Lung (tissue), 11 donors: ENCODE measurements at regions not wholly inside any gene's neighbourhood (a gene's known extent, or its start where the extent isn't known, plus 50 kb on each side); places are given as distances from the start of the nearest gene placed in this dataset.

Experiments
- ATAC-seq: fragments of 200-7000 bp; cut with Tn5 transposase; one replicate; pipeline ENCODE4 v1.9.1; 2020; ENCODE audit warnings: moderate number of reproducible peaks; ENCODE audit not compliant: insufficient read depth, low FRiP score
- DNase-seq, 3 donors: peaks; one replicate each; pipeline ENCODE4 v3.0.0-alpha.2; 2013 to 2017
- H3K27ac ChIP-seq, 2 donors: one replicate each; pipeline ENCODE4 v1.5.1; 2013; ENCODE audit warnings: mild to moderate bottlenecking in 2 of 2, moderate library complexity in 2 of 2, control low read depth in 1 of 2, inconsistent platforms in 1 of 2, low read depth in 1 of 2, low read length in 1 of 2
- H3K27me3 ChIP-seq, 3 donors: one replicate each; pipeline ENCODE4 v1.5.1; 2013; ENCODE audit warnings: low read length in 2 of 3; ENCODE audit not compliant: control insufficient read depth in 3 of 3, insufficient read depth in 3 of 3
- H3K36me3 ChIP-seq, 4 donors: one replicate each; pipeline ENCODE4 v1.5.1; 2013; ENCODE audit warnings: low read length in 4 of 4, mild to moderate bottlenecking in 1 of 4, moderate library complexity in 1 of 4; ENCODE audit not compliant: control insufficient read depth in 4 of 4, insufficient read depth in 4 of 4
- H3K4me1 ChIP-seq, 5 donors: one replicate each; pipeline ENCODE4 v1.5.1; 2013; ENCODE audit warnings: low read length in 5 of 5, mild to moderate bottlenecking in 2 of 5, moderate library complexity in 1 of 5; ENCODE audit not compliant: control insufficient read depth in 5 of 5, insufficient read depth in 5 of 5
- H3K4me3 ChIP-seq: one replicate; pipeline ENCODE4 v1.5.1; 2013; ENCODE audit warnings: mild to moderate bottlenecking, control low read depth, moderate library complexity
- H3K9ac ChIP-seq, 2 donors: one replicate each; pipeline ENCODE4 v1.5.1; 2013; ENCODE audit warnings: low read length in 2 of 2, control low read depth in 1 of 2; ENCODE audit not compliant: insufficient read depth in 1 of 2
- H3K9me3 ChIP-seq, 4 donors: one replicate each; pipeline ENCODE4 v1.5.1; 2013; ENCODE audit warnings: low read length in 3 of 4, mild to moderate bottlenecking in 1 of 4, moderate library complexity in 1 of 4; ENCODE audit not compliant: control insufficient read depth in 4 of 4, insufficient read depth in 3 of 4
- CTCF ChIP-seq: IDR thresholded peaks from 2 replicates; pipeline ENCODE4 v1.5.1; 2012; ENCODE audit warnings: mild to moderate bottlenecking; ENCODE audit errors: control extremely low read depth, extremely low read depth
- WGBS, 2 donors: extraction: QIAGEN DNeasy Blood & Tissue Kit; methylation state at CpG; one replicate each; pipeline ENCODE4 v1.1.7; 2013; 5-methylcytosine and 5-hydroxymethylcytosine counted together
- donor health status: control.
- donor health status: control.
- donor health status: Bipolar disorder and iron deficiency.
- donor health status: healthy.
- donor health status: DM: yes; HTN: yes; CAD: no.

DNA sequence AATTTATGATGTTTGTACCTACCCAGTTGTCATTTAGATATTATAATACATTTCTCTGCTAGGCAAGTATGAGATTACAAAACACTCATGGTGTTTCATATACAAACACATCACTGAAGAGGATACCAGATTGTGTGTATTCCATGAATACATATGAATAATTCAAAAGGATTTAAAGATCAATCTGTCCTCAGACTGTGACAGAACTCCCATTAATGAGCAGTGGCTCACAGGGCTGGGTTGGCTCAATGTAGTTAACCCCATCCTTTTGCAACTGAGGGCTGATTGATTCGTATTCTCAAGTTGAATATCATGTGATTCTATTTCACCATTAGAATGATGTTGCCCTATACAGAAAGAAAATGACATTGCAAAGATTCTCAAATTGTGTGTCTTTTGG is 79.6 kb upstream of the SPANXN2 start:
- Histone ChIP-seq H3K9me3 (no peaks in the 10 kb centered on the region), H3K27ac (no peak overlapping the region), H3K27me3 (no peaks in the 10 kb centered on the region), H3K9ac (no peak overlapping the region), H3K4me3 (no peak overlapping the region), H3K4me1 (no peaks in the 10 kb centered on the region), H3K36me3 (no peaks in the 10 kb centered on the region)
- 68 to 74% methylated on average over 1 of the region's 1 CpG for WGBS, 2 donors
- ATAC-seq (no peak), DNase-seq (no peak)
- no peak for TF ChIP-seq CTCF

DNA sequence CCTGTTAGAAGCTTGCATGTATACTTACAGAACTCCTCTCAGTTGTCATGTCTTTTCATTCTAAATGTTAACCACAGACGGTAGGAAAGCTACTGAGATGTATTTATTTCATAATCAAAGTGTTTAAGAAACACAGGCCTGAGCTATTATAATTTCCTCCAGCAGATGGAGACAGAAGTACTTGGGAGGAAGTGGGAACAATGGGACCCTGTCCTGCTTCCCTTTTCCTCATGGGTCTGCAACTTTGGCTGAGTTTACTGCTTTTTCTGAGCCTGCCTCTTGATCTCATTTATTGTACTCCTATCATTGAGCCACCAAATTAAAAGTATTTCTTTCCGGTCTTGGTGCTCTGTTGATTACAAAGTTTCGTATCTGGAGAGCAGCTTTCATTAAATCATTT is 67.7 kb upstream of the SPANXN2 start:
- Histone ChIP-seq H3K9ac (no peak overlapping the region), H3K4me1 (no peaks in the 10 kb centered on the region), H3K9me3 (no peaks in the 10 kb centered on the region), H3K27ac (no peak overlapping the region), H3K4me3 (no peak overlapping the region), H3K27me3 (no peaks in the 10 kb centered on the region), H3K36me3 (no peaks in the 10 kb centered on the region)
- peak in 2 of 3 donors; percentile 11 to 24 for DNase-seq
- TF ChIP-seq CTCF: no peak
- ATAC-seq: no peak
- WGBS, 2 donors: 65 to 79% methylated on average over 3 of the region's 3 CpGs

GRCh38 chrX:143787341-143787740 is 66.8 kb upstream of the SPANXN2 start:
- no peak for ATAC-seq
- WGBS, 2 donors: 49 to 56% methylated on average over 2 of the region's 2 CpGs
- Histone ChIP-seq H3K9me3 (no peaks in the 10 kb centered on the region), H3K27me3 (no peaks in the 10 kb centered on the region), H3K4me3 (no peak overlapping the region), H3K4me1 (no peaks in the 10 kb centered on the region), H3K9ac (no peak overlapping the region), H3K27ac (no peak overlapping the region), H3K36me3 (no peaks in the 10 kb centered on the region)
- TF ChIP-seq CTCF: no peak
- no peak for DNase-seq

- Histone ChIP-seq H3K27me3 (no peaks in the 10 kb centered on the region), H3K9ac (no peak overlapping the region), H3K36me3 (no peaks in the 10 kb centered on the region), H3K9me3 (peaks cover 0 to 6% (median under 1%) of the 10 kb centered on the region in 4 donors), H3K4me3 (no peak overlapping the region), H3K27ac (no peak overlapping the region), H3K4me1 (no peaks in the 10 kb centered on the region)
- no peak for DNase-seq
- TF ChIP-seq CTCF: no peak
- no peak for ATAC-seq
These were observed 60.6 kb upstream of the SPANXN2 start for GRCh38 chrX:143781103-143781502.
